HG02884 (cell line): ENCODE measurements at regions not wholly inside any gene's neighbourhood (a gene's known extent, or its start where the extent isn't known, plus 50 kb on each side); places are given as distances from the start of the nearest gene placed in this dataset.
A peak's percentile ranks its signal among the peaks of the same experiment; 100 is the strongest.
"Not testable (repeated sequence)": the region's sequence is repeated elsewhere in the genome, so short reads cannot be mapped to it uniquely, and the experiment has no call there.

Experiments
- ATAC-seq: cut with Tn5 transposase; IDR thresholded peaks from one replicate; pipeline ENCODE4 v1.9.1; 2021; ENCODE audit warnings: mild to moderate bottlenecking, moderate library complexity; ENCODE audit not compliant: unreplicated experiment

DNA sequence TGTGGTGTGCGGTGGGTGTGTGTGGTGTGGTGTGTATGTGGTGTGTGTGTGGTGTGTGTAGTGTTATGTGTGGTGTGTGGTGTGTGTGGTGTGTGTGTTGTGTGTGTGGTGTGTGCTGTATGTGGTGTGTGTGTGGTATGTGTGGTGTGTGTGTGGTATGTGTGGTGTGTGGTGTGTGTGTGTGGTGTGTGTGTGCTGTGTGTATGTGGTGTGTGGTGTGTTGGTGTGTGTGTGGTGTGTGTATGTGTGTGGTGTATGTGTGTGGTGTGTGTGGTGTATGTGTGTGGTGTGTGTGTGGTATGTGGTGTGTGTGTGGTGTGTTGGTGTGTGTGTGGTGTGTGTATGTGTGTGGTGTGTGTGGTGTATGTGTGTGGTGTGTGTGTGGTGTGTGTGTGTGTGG is 144.3 kb downstream of the HSD17B3 start:
- ATAC-seq, result no peak

DNA sequence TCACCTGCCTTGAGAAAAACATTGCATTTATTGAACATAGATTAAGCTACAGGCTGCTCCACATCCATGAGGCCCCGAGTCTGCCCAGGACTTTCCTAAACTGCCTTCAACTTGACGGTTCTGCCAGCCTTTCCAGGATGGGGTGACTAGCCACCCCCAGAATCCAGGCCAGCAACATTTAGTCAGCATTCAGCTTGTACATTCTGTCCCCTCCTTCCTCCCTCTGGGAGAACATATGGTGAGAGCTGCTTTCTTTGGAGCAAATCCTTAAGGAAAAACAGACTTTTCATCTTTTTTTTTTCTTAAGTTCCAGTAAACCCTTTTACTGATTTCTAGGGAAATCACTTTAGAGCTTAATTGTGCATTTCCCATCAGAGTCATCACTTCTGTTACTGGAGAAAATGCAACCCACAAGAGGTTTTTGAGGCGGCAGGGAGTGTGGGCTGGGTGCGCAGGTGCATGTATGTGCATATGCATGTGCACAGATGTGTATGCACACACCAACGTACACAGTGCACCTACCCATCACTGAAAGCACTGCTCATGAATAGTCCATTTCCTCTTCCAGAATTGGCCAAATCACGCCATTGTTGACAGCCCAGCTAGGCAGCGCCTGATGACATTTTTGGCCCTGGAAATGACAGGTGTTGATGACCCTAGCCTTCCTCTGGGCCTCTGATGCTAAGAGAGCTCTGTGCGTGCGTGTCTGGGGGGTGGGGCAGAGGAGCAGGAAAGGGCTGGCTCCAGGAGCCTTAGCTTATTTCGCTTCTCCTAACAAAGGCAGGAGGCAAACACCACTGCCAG is 145.6 kb downstream of the HSD17B3 start:
- ATAC-seq, result no peak

DNA sequence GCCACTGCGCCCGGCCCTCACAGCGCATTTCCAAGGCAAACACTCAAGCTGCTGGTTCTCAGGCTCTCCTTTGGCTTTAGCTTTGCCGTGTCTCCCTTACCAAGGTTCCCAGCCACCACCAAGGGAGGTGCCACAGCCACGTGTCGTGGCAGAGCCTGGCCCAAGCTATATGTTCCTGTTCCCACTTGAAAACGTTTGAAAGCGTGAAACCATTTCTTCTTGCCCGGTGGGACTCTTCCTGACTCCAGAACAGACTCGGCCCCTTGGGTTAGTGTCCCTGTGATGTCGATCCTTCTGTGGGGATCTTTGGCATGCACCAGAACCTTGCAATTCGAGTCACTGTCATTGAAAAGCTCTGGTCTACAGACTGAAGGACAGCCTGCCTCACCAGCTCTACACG is 147.9 kb downstream of the HSD17B3 start:
- ATAC-seq, result no peak

DNA sequence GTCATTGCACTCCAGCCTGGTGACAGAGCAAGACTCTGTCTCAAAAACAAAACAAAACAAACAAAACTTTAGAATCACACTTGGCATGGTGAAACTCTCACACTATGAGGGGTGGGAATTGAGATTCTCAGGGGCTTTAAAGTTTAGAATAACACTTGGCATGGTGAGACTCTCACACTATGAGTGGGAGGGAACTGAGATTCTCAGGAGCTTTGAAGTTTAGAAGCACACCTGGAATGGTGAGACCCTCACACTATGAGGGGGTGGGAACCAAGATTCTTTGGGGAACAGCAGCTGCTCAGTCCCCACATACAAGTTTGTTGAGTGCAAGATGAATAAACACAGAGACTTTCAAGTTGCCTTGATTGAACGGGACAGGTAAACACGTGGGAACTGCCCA is 149.4 kb downstream of the HSD17B3 start:
- ATAC-seq, result no peak

DNA sequence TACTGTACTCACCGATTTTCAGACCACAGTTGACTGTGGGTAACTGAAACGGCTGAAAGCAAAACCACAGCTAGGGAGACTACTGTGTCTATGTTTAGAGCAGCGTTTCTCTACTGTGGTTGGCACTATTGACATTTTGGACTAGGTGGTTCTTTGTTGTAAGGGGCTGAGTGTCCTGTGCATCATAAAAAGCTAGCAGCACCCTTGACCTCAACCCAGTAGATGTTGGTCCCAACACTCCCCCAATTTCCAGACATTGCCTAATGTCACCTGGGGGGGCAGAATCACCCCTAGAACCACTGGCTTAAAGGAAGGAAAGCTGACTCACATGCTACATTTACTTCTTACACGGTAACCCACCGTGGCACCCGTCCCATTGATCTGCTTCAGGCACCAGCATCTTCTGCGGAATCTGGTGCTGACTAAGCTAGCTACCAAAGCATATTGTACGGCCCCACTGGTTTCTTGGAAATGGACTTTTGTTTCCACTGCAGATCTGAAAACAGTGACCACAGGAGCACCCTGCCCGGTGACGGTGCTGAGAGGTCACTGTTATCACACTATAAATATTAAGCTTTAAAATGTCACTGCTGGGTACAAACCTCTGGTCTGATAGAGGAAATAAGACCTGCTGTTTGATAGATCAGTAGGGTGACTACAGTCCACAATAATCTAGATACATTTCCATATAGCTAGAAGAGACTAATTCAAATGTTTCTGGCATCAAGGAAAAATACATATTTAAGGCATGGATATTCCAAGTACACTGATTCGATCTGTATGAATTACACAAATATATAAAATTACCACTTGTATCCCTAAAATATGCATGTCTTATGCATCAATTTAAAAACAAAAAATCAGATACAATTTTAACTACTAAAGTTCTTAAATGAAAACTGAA is 151.4 kb downstream of the HSD17B3 start:
- peak; percentile 87 for ATAC-seq

DNA sequence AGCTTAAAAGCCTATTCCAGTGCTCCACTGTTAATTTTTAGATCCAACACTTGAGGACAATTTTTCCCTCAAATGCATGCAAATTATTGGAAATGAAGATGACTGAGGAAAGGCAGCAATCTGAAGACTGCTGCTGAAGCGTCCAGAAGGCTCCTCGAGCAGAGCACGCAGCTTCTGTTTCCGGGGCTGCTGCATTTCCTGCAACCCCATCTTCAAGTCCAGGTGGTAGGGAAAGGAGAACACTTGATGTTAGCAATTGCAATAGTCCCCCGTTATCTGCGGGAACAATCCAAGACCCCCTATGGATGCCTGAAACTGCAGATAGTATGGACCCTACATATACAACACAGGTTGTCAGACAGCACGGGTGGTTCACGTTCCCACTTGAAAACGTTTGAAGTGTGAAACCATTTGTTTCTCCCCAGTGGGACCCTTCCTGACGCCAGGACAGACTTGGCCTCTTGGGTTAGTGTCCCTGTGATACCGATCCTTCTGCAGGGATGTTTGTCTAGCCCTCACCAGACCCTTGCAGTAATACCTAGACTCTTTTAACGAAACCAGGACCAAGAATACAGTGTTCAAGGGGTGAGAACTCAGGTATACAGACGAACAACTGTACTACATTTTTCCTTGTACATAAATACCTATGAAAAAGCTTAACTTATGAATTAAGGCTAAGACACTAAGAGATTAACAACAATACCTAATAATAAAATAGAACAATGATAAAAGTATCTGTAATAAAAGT is 152.3 kb downstream of the HSD17B3 start:
- peak; percentile 47 for ATAC-seq

DNA sequence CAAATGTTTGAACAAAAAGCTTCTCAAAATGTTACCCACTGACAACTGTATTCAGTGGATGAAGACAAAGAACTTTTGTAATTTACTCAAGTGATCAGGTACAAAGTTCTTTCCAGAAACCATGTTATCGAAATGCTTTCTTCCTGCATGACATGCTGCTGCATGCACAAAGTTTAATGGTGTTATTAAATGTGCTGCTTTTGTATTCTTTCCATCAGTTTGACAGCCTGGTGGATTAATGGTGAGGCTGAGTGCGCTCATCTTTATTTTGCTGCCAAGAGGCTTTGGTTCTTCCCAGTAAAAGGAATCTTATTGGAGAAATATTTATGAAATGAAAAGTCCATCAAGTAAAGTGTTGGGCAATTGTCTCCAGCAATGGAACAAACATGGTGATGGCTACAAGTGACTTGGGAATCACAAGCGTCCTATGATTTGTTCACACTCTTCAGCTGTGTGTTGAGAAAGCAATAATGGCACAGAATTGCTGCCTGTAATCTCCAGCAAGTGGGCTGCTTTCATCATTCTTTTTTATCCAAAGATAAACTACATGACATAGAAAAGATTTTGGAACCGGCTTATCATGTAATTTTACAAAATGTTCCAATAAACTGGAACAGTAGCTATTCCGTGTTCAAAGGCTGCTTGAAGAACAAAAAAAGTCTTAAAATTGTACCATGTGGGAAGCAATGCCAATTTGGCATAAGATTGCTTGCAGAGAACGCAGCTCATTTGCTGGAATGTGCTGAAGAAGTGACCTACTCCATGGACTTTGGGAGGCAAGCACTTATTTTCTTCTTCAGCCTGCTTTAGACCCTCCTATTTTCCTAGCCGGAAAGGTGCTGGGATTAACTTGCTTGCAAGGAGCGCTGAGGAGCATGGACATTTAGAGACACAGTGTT is 153.1 kb downstream of the HSD17B3 start:
- ATAC-seq, result no peak

DNA sequence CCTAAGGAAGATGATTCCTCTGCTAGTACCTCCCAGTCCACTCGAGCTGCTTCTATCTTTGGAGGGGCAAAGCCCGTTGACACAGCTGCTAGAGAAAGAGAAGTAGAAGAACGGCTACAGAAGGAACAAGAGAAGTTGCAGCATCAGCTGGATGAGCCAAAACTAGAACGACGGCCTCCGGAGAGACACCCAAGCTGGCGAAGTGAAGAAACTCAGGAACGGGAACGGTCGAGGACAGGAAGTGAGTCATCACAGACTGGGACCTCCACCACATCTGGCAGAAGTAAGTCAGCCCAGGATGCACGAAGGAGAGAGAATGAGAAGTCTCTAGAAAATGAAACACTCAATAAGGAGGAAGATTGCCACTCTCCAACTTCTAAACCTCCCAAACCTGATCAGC is 154.9 kb downstream of the HSD17B3 start:
- not testable (repeated sequence) for ATAC-seq

DNA sequence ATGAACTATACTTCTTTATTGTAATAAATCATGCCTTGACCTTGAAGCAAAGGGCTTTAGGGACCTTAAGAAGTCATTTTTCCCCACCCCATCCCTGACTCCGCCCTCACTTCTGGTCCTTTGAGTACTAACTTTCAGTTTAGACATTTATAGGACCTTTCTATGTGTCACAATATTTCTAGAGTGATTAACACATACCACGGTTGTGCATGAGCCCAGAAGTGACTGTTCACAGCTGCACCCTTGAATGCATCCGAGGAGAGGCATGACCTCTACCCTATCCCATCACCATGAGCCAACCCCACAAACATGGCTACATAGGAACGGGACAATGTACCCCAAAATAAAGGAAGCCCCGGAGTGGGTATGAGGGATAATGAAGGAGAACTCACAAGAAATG is 160.3 kb downstream of the HSD17B3 start:
- ATAC-seq, result no peak

DNA sequence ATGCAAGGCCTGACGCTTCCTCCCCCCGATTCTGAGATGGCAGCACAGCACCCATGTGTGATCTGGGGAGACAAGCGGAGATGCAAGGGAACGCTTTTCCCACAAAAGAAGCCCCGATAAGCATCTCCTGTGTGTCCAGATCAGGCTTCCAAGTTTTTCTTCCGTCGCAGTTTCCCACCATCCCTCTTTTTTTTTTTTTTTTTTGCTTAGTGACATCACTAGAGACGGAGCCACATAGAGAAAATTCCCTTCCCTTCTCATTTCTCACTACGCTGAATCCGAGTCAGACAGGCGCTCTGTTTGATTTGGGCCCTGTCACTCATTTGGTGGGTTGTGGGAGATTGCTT is 160.9 kb downstream of the HSD17B3 start:
- no peak for ATAC-seq

DNA sequence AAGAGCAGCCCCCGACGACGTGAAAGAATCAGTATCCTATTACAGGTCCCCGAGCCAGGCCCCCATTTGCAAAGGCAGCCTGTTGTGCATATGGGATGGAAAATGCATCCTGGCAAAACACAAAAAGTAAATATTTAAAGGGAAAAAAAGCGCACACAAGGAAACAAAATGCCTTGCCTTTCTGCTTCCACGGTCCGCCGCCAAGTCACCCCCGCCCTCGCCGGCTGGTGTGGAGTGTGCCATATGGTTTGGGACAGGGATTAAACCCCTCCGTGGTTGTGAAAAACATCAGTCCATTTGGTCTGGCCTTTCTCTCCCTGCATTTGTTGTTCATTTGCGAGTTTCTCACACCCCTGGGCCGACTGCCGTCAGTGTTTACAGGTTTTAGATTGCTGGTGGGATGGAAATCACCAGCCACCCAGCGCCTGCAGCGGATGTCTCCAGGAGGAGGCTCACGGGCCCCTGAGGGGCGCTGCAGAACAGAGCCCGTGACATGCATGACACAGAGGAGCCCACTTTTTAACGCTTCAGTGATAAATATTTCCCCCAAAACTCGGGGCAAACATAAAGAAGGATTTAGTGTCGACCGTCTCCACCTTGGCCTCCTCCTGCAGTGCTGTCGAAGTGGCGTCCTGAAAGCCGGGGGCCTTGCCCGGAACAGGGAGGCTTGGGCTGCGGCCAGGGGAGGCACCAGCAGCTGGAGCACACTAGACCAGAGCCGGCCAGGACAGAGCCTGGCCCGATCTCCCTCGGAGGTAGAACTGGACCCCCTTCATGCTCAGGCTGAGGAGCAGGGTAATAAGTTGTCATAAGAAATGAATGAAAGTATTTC is 161.5 kb downstream of the HSD17B3 start:
- ATAC-seq, result no peak

DNA sequence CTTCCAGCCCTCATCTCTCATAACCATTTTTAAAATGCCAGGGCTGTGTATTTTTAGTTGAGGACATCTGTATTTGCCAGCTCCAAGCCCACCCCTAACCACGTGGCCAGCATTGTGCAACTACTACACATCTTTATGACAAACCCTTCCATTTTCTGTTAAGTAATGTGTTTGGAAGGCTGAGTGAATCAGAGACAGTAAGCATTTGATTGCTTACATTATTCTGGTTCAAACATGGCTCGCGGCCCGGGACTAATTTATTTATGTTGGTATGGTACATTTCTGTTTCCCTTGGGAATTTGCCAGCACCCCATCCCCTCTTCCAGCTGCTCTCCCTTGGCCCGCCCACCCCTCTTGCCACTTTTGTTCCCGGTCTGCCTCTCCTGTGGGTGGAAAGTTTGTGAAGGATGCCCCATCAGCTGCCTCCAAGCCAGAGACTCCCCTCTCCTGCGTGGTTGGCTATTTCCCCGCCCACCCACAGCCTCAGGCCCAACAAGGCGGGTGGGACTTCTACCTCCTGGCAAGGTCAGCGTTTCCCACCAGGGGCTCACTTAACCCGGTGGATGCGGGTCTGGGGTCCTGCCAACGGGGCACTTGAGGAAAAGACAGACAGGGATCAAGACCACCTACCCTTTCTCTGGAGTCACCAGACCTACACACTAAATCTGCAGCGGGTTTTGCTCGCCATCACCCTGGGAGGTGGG is 162.2 kb downstream of the HSD17B3 start:
- no peak for ATAC-seq

DNA sequence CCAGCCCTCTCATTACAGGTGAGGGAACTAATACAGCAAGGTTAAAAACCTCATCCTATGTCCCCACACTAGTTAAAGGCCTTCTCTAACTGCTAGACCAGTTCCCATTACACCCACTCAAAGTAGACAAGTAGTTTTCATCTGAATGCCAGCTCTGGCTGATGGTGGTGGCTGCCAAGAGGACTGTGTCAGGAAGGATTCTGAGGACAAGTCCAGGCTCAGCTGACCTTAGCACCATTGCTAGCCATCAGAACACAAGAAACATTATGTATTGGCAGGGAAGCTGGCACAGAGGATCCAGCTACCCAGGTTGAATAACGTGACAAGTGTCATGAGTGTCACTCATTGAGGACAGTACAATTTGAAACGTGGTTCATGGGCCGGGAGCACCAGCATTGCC is 163.4 kb downstream of the HSD17B3 start:
- ATAC-seq, result no peak

DNA sequence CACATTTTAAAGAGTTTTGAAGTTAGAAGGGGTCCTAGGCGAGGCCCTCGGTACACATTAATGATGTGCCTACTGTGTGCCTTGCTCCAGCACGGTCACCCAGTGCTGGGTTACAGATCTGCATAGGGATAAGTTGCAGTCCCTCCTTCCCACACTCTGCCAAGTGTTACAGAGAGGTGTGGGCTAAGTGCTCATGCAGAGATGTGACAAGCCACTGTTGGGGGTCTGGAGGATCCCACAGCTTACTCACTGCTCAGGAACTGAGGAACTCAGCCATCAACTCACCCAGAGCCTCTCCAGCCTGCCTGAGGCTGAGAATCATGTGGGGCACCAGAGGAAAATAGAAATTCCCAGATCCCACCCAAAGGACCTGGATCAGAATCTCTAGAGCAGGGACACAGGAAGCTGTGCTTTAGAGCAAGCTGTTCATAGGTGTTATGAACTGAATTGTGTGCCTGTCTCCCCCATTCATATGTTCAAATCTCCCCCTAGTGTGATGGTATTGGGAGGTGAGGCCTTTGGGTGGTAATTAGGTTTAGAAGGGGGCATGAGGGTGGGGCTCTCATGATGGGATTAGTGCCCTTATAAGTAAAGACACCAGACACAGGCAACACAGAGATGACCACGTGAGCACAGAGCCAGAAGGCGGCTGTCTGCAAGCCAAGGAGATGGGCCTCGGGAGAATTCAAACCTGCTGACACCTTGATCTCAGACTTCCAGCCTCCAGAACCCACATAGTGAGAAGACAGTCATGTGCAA is 164.1 kb downstream of the HSD17B3 start:
- ATAC-seq, result peak; percentile 28

DNA sequence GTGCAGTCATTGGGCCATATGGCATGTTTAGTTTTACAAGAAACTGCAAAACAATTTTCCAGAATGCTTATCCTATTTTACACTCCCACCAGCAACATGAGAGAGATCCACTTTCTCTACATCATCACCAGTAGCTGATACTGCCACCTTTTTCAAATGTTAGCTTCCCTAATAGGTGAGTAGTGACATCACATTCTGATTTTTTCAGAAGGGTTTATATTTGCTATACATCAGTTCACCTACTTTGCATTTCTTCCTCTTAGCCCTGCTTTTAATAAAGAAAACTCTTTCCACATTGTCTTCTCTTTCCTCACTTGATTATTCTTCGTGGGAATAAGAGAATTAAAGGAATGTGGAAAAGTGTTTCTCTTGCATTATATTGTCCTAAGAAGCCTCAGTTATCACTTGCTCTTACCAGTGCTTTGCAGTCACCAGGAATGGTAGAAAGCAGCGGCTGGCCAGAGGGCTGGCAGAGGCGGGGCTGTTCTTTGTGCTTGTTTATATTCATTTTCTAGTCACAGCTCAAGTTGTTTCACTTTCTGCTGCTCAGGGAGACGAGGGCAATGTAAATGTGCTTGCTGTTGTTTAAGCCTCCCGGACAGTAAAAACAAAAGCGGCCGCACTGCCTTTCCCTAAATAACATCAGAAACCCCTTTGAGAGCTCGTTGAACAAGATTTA is 164.8 kb downstream of the HSD17B3 start:
- ATAC-seq, result peak; percentile 97

DNA sequence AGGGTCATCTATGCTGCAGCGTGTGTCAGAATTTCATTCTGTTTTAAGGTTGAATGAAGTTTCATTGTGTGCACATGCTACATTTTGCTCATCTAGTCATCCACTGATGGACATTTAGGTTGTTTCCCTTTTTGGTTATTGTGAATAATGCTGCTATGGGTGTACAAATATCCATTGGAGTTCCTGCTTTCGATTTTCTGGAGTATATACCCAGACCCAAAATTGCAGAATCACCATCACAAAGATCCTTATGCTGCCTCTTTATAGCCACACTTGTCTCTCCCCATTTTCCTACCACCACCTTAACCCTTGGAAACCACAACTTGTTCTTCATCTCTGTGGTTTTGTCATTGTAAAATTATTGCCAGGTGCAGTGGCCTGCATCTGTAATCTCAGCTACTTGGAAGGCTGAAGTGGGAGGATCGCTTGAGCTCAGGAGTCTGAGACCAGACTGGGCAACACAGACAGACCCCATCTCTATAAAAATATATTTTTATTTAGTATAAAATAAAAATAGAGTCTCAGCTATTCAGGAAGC is 166.2 kb downstream of the HSD17B3 start:
- no peak for ATAC-seq

DNA sequence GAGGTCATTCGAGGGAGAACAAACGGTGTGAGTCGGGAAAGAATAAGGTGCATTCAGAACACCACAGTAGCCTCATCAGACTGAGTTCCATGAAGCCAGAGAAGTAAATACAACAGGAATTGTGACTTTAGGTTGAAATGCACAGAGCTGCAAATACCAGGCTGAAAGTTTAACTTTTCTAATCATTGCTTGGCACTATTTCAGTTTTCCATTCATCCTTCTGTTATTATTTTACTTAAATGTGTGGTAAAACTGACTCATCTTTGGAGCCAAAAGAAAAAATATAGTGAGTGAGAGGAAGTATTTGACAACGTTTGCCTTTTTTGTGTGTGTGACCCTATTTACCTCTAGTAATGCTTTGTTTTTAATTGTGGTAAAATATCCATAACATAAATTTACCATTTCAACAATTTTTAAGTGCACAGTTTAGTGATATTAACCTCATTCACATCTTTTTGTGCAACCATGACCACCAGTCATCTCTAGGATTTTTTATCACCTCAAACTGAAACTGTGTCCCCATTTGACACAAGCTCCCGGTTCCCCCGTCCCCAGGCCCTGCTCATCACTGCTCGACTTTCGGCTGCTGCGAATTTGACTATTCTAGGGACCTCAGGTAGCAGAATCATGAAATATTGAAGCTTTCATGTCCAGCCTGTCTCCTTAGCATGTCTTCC is 166.8 kb downstream of the HSD17B3 start:
- no peak for ATAC-seq
